ENCODE measurements at regions not wholly inside any gene's neighbourhood (a gene's known extent, or its start where the extent isn't known, plus 50 kb on each side); places are given as distances from the start of the nearest gene placed in this dataset.

DNA sequence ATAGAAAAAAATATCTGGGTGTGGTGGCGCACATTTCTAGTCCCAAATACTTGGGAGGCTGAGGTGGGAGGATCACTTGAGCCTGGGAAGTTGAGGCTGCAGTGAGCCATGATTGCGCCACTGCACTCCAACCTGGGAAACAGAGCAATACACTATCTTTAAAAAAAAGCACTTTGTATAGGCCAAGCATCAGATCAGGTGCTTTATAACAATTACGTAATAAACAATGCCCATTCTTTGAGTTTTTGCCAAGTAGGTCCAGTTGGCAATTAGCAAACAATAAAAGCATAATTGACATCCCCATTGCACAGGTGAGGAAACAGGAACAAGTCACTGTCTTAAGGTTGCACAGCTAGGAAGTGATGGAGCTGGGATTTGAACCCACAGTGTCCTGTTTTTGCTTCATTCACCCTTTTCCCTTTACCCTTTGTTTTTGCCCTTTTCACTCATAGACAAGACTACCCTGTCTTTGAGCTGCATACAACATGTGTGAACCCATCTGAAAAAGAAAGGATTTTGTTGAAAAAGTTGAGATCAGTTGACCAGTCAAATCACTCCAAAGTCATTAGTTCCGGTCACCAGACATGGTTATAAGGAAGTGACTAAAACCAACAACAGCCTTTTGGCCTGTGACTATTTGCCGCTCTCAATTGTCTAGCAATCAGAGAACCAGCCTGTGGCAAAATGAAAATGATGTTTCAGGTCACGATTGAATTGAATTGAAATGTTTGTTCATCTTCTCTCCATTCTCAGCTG is 303.6 kb downstream of the TFAP2C start:
- no peaks in the 10 kb centered on the region for H3K36me3 ChIP-seq
- H3K9me3 ChIP-seq: no peaks in the 10 kb centered on the region
- intact Hi-C loops (cut with DNase I): no loop called here
- no peaks in the 10 kb centered on the region for H3K4me1 ChIP-seq
- DNase-seq (ENCODE audit: low spot score in 2 of 2): no peak
- TF ChIP-seq, protein P1, sequence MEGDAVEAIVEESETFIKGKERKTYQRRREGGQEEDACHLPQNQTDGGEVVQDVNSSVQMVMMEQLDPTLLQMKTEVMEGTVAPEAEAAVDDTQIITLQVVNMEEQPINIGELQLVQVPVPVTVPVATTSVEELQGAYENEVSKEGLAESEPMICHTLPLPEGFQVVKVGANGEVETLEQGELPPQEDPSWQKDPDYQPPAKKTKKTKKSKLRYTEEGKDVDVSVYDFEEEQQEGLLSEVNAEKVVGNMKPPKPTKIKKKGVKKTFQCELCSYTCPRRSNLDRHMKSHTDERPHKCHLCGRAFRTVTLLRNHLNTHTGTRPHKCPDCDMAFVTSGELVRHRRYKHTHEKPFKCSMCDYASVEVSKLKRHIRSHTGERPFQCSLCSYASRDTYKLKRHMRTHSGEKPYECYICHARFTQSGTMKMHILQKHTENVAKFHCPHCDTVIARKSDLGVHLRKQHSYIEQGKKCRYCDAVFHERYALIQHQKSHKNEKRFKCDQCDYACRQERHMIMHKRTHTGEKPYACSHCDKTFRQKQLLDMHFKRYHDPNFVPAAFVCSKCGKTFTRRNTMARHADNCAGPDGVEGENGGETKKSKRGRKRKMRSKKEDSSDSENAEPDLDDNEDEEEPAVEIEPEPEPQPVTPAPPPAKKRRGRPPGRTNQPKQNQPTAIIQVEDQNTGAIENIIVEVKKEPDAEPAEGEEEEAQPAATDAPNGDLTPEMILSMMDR (IDR thresholded peaks at IDR 0.05): no peak
- H3K27me3 ChIP-seq: no peaks in the 10 kb centered on the region
- H3K4me3 ChIP-seq: no peak overlapping the region
- no peak overlapping the region for H3K27ac ChIP-seq

DNA sequence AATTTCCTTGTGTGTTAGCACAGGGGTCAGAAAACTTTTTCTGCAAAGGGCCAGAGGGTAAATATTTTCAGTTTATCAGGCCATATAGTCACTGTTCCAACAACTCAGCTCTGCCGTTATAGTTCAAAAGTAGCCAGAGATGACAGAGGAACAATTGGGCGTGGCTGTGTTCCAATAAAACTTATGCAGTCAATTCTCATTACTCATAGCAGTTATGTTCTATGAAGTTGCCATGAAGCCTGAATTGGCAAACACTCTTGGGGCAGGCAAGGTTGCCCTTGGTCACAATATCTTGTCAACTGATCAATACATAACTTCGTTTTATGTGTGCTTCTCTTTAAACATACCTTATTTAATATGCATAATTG is 304.2 kb downstream of the TFAP2C start:
- Histone ChIP-seq H3K4me1 (no peaks in the 10 kb centered on the region), H3K4me3 (no peak overlapping the region), H3K27me3 (no peaks in the 10 kb centered on the region), H3K9me3 (no peaks in the 10 kb centered on the region), H3K36me3 (no peaks in the 10 kb centered on the region), H3K27ac (no peak overlapping the region)
- TF ChIP-seq, protein P1 (IDR thresholded peaks at IDR 0.05): no peak
- intact Hi-C loops (cut with DNase I): no loop called here
- no peak for DNase-seq (ENCODE audit: low spot score in 2 of 2)

DNA sequence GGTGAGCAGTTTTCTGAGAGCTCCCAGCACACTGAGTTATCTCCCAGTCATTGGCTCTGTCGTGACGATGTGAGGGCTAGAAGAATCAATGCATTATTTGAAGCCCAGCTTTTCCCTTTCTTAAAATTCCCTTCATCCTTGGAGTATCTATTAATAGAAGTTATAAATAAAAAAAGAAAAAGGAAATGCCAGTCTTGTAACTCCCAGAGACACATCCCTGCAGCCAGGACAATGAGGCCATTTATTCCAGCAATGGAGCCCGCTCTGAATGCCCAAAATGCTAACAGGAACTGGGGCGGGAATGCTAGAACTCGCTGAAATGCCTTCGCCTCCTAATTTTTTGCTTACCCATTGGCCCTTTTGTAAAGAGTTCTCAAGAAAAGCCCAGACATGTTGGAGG is 305.8 kb downstream of the TFAP2C start:
- DNase-seq (ENCODE audit: low spot score in 2 of 2): no peak
- no peaks in the 10 kb centered on the region for H3K4me1 ChIP-seq
- TF ChIP-seq, protein P1 (IDR thresholded peaks at IDR 0.05): no peak
- H3K36me3 ChIP-seq: no peaks in the 10 kb centered on the region
- H3K27me3 ChIP-seq: no peaks in the 10 kb centered on the region
- H3K9me3 ChIP-seq: no peaks in the 10 kb centered on the region
- no peak overlapping the region for H3K4me3 ChIP-seq
- intact Hi-C loops (cut with DNase I): no loop called here
- H3K27ac ChIP-seq: no peak overlapping the region

DNA sequence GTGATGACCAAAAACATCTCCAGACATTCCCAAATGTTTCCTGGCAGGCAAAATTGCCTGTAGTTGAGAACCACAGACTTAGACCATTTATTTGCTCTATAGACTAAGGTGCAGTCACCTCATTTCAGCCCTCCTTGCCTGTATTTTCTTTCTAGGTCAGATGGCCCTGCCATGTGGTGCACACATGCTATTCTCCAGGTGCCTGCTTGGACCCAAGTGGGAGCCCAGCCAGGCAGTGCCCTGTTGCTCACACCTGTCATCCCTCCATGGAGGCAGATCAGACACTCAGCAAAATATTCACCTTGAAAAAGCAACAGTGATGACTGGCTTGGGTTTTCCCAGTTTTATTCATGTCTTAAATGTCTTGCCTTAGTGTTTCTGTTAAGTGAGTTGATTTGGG is 311.4 kb downstream of the TFAP2C start:
- no peak overlapping the region for H3K27ac ChIP-seq
- intact Hi-C loops (cut with DNase I): no loop called here
- H3K4me3 ChIP-seq: no peak overlapping the region
- H3K27me3 ChIP-seq: no peaks in the 10 kb centered on the region
- no peaks in the 10 kb centered on the region for H3K4me1 ChIP-seq
- TF ChIP-seq, protein P1 (IDR thresholded peaks at IDR 0.05): no peak
- no peak for DNase-seq (ENCODE audit: low spot score in 2 of 2)
- no peaks in the 10 kb centered on the region for H3K9me3 ChIP-seq
- no peaks in the 10 kb centered on the region for H3K36me3 ChIP-seq

DNA sequence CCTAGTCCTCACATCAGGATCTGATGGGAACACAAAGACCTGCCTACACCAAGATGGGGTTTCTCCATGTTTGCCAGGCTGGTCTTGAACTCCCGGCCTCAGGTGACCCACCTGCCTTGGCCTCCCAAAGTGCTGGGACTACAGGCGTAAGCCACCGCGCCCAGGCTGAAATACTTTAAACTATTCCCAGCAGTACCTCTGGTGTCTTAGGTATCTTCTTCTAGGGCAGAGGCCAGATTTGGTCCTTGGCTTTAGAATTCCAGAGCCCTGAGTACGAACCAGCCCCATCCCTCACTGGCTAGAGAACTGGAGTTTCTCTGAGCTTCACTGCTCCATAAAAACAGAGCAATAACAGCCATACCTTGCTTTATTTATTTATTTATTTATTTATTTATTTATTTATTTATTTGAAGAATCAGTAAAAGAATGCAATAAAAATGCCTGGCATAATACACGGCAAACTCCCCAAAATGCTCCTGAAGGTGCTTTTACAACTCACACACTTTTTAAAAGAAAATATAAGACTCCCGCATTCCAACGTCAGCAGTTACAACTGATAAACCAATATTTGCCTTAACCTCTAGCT is 312.1 kb downstream of the TFAP2C start:
- Histone ChIP-seq H3K9me3 (no peaks in the 10 kb centered on the region), H3K27ac (no peak overlapping the region), H3K36me3 (no peaks in the 10 kb centered on the region), H3K4me1 (no peaks in the 10 kb centered on the region), H3K4me3 (no peak overlapping the region), H3K27me3 (no peaks in the 10 kb centered on the region)
- intact Hi-C loops (cut with DNase I): no loop called here
- TF ChIP-seq, protein P1 (IDR thresholded peaks at IDR 0.05): no peak
- no peak for DNase-seq (ENCODE audit: low spot score in 2 of 2)

Measured in ascending aorta (tissue), 2 donors.